Effector memory CD4-positive, alpha-beta T cell (primary cell): ENCODE measurements at regions not wholly inside any gene's neighbourhood (a gene's known extent, or its start where the extent isn't known, plus 50 kb on each side); places are given as distances from the start of the nearest gene placed in this dataset.

Experiments used
- DNase-seq, 3 donors: peaks; one replicate each; pipeline ENCODE4 v3.0.0-alpha.2; 2020
- H3K27ac ChIP-seq: 2 replicates; pipeline ENCODE4 v1.7.0; 2013; ENCODE audit warnings: mild to moderate bottlenecking, low read length, moderate library complexity; ENCODE audit not compliant: insufficient read depth, poor library complexity, severe bottlenecking
- H3K27me3 ChIP-seq: replicated peaks from 2 replicates; pipeline ENCODE4 v1.7.0; 2013; ENCODE audit warnings: mild to moderate bottlenecking, low read length; ENCODE audit not compliant: insufficient read depth, control insufficient read depth, poor library complexity, severe bottlenecking
- H3K36me3 ChIP-seq: 2 replicates; pipeline ENCODE4 v1.7.0; 2013; ENCODE audit warnings: mild to moderate bottlenecking, low read length, moderate library complexity; ENCODE audit not compliant: control insufficient read depth, insufficient read depth
- H3K4me1 ChIP-seq: 2 replicates; pipeline ENCODE4 v1.7.0; 2013; ENCODE audit warnings: low read length, mild to moderate bottlenecking; ENCODE audit not compliant: control insufficient read depth, insufficient read depth, poor library complexity, severe bottlenecking
- H3K4me3 ChIP-seq: 2 replicates; pipeline ENCODE4 v1.7.0; 2013; ENCODE audit warnings: low read length, low read depth, mild to moderate bottlenecking; ENCODE audit not compliant: insufficient read depth, poor library complexity, severe bottlenecking
- H3K9me3 ChIP-seq: 2 replicates; pipeline ENCODE4 v1.7.0; 2013; ENCODE audit warnings: mild to moderate bottlenecking, low read length, moderate library complexity; ENCODE audit not compliant: control insufficient read depth

- Histone ChIP-seq H3K27ac (no peak overlapping the region), H3K4me1 (no peaks in the 10 kb centered on the region), H3K27me3 (no peaks in the 10 kb centered on the region), H3K36me3 (no peaks in the 10 kb centered on the region), H3K4me3 (no peak overlapping the region), H3K9me3 (no peaks in the 10 kb centered on the region)
- no peak for DNase-seq
Observed at GRCh38 chr3:66671291-66671690, 170.5 kb upstream of the LRIG1 start.

GRCh38 chr3:66672830-66673229, 172.0 kb upstream of the LRIG1 start:
- H3K4me1 ChIP-seq = no peaks in the 10 kb centered on the region
- no peak overlapping the region for H3K4me3 ChIP-seq
- H3K27me3 ChIP-seq = no peaks in the 10 kb centered on the region
- no peak overlapping the region for H3K27ac ChIP-seq
- H3K9me3 ChIP-seq = no peaks in the 10 kb centered on the region
- DNase-seq = no peak
- no peaks in the 10 kb centered on the region for H3K36me3 ChIP-seq

- Histone ChIP-seq H3K9me3 (no peaks in the 10 kb centered on the region), H3K27me3 (no peaks in the 10 kb centered on the region), H3K36me3 (no peaks in the 10 kb centered on the region), H3K27ac (no peak overlapping the region), H3K4me3 (no peak overlapping the region), H3K4me1 (no peaks in the 10 kb centered on the region)
- no peak for DNase-seq
Observed at GRCh38 chr3:66673293-66673692, 172.5 kb upstream of the LRIG1 start.

- no peak overlapping the region for H3K27ac ChIP-seq
- no peaks in the 10 kb centered on the region for H3K27me3 ChIP-seq
- H3K9me3 ChIP-seq = no peaks in the 10 kb centered on the region
- H3K4me3 ChIP-seq = no peak overlapping the region
- H3K4me1 ChIP-seq = no peaks in the 10 kb centered on the region
- no peak for DNase-seq
- no peaks in the 10 kb centered on the region for H3K36me3 ChIP-seq
Observed at GRCh38 chr3:66675366-66675765, 174.5 kb upstream of the LRIG1 start.

- H3K9me3 ChIP-seq = no peaks in the 10 kb centered on the region
- DNase-seq = no peak
- no peaks in the 10 kb centered on the region for H3K27me3 ChIP-seq
Observed at GRCh38 chr3:66692042-66692765, 191.4 kb upstream of the LRIG1 start.

GRCh38 chr3:66692766-66693150, 191.9 kb upstream of the LRIG1 start:
- DNase-seq = no peak
- H3K27me3 ChIP-seq = no peaks in the 10 kb centered on the region

More at GRCh38 chr3:66692042-66692765, 191.4 kb upstream of the LRIG1 start:
- Histone ChIP-seq H3K4me1 (no peaks in the 10 kb centered on the region), H3K27ac (no peak overlapping the region), H3K4me3 (no peak overlapping the region), H3K36me3 (no peaks in the 10 kb centered on the region)

GRCh38 chr3:66693461-66694031, 192.7 kb upstream of the LRIG1 start:
- no peak for DNase-seq
- H3K4me3 ChIP-seq = no peak overlapping the region
- no peaks in the 10 kb centered on the region for H3K4me1 ChIP-seq
- no peaks in the 10 kb centered on the region for H3K27me3 ChIP-seq
- H3K36me3 ChIP-seq = no peaks in the 10 kb centered on the region
- no peaks in the 10 kb centered on the region for H3K9me3 ChIP-seq
- H3K27ac ChIP-seq = no peak overlapping the region

More at GRCh38 chr3:66692766-66693150, 191.9 kb upstream of the LRIG1 start:
- H3K36me3 ChIP-seq = no peaks in the 10 kb centered on the region
- no peaks in the 10 kb centered on the region for H3K4me1 ChIP-seq
- no peaks in the 10 kb centered on the region for H3K9me3 ChIP-seq
- no peak overlapping the region for H3K27ac ChIP-seq
- no peak overlapping the region for H3K4me3 ChIP-seq

GRCh38 chr3:66702126-66702525, 201.3 kb upstream of the LRIG1 start:
- no peaks in the 10 kb centered on the region for H3K27me3 ChIP-seq
- no peaks in the 10 kb centered on the region for H3K36me3 ChIP-seq
- DNase-seq = no peak
- no peaks in the 10 kb centered on the region for H3K4me1 ChIP-seq
- H3K4me3 ChIP-seq = no peak overlapping the region
- no peaks in the 10 kb centered on the region for H3K9me3 ChIP-seq
- H3K27ac ChIP-seq = no peak overlapping the region

GRCh38 chr3:66703501-66703900, 202.7 kb upstream of the LRIG1 start:
- no peaks in the 10 kb centered on the region for H3K27me3 ChIP-seq
- no peak overlapping the region for H3K4me3 ChIP-seq
- DNase-seq = no peak
- H3K4me1 ChIP-seq = no peaks in the 10 kb centered on the region
- no peak overlapping the region for H3K27ac ChIP-seq
- H3K36me3 ChIP-seq = no peaks in the 10 kb centered on the region
- no peaks in the 10 kb centered on the region for H3K9me3 ChIP-seq

GRCh38 chr3:66705076-66705475, 204.3 kb upstream of the LRIG1 start:
- H3K4me1 ChIP-seq = no peaks in the 10 kb centered on the region
- no peaks in the 10 kb centered on the region for H3K36me3 ChIP-seq
- H3K27ac ChIP-seq = no peak overlapping the region
- no peaks in the 10 kb centered on the region for H3K27me3 ChIP-seq
- no peak overlapping the region for H3K4me3 ChIP-seq
- no peaks in the 10 kb centered on the region for H3K9me3 ChIP-seq
- no peak for DNase-seq
